NCI-H2081 (cell line): ENCODE measurements at regions not wholly inside any gene's neighbourhood (a gene's known extent, or its start where the extent isn't known, plus 50 kb on each side); places are given as distances from the start of the nearest gene placed in this dataset.
"Not testable (repeated sequence)": the region's sequence is repeated elsewhere in the genome, so short reads cannot be mapped to it uniquely, and the experiment has no call there.

ENCODE experiments used
- DNase-seq, 2 experiments: peaks; one replicate each; lab custom pipeline; 2025; lab: John Stamatoyannopoulos, UW

DNA sequence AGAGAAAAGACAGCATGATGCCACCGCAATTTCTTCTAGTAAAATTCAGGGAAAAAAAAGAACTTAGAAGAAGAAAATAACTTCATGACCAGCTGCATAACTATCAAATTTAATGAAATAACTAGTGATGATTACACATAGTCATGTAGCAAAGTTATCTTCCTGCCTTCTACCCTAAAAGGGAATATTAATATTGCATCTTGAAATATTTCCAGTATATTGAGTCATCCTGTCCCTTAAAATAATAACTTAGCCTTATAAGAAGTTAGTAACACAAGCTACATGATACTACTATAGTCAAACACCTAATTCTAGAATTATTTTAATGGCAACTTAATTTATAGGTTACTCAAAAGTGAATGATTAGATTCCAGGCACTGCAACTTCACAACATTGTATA lies 289.2 kb downstream of the KLF12 start:
- no peak for DNase-seq

DNA sequence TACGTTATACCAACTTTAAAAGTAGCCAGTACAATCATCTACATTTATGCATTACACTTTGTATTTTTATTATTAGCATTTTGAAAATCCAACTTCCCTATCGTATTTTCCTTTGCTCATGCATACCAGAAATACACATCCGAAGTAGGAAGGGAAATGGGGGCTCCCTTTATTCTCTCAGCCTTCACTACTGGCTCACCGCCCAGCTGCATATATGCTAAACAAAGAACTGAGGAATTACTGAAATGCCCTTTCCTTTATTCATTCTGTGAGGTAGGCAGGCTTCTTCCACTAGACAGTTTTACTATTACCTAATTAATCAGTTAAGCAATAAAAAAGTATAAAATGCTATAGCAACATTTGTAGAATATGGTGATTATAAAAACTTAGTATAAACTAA lies 291.6 kb downstream of the KLF12 start:
- DNase-seq, result no peak

- no peak for DNase-seq
Measured at GRCh38 chr13:73842184-73842583, 292.0 kb downstream of the KLF12 start.

DNA sequence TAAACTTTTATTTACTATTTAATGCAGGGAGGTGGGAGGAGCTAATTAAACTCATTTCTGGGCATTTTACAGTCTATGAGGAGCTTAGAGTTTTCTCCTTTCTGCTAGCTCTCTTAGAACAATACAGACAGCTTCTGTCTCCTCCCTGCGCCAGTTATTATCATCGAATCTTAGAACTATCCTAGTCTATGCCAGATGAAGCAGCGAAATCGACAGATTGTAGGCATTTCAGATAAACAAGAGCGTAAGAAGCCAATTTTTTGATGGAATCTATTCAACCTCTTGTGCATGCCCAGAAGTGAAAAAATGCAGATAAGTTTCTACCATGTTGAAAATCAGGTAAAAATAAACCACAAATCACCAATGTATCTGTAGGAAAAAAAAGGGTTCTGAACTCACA lies 297.1 kb downstream of the KLF12 start:
- no peak for DNase-seq

DNA sequence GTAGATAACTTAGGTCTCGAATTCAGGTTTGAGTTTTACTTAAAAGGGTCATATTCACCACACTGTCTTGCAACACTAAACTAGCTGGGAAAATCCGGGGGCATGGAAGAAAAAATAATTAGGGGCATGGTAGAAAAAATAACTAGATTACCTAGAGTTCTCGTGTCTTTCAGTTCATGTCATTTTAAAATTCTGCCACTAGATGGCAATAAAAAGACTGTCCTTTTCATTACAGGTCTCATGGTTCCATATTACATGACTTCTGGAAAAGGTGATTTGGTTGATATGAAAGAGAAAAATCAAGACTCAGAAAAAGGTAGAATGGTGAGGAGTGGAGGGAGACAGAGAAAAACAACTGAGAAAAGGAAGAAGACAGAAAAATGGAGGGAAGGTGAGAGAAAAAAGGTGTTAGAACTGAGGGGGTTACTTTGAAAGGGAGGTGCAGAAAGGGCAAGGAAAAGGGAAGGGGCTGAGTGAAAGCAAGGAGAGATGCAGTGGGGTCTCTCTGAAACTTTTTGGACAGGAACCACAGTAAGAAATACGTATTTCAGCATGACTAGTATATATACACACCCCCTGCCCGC lies 299.0 kb downstream of the KLF12 start:
- DNase-seq, result peak; percentile 23 to 45

GRCh38 chr13:73833325-73834070 lies 300.7 kb downstream of the KLF12 start:
- DNase-seq, result no peak

DNA sequence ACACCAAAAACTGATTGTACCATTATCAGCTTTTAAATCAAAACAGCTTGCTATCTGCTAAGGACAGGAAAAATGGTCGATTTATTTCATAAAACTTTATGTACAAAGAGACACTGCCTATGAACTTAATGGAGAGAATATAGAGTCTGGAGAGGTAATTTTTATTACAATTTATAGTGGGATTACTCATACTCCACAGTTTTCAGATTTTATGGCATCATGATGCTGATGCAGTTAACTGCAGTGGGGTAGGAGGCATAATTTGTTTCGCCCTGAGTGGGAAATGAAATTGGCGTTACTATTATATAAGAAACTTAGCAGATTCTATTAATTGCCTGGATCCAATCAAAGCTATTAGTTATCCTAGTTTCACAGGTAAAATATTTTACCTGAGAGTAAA lies 301.4 kb downstream of the KLF12 start:
- no peak for DNase-seq

- peak; percentile 3 to 29 for DNase-seq
Measured at GRCh38 chr13:73832128-73832588, 302.0 kb downstream of the KLF12 start.

DNA sequence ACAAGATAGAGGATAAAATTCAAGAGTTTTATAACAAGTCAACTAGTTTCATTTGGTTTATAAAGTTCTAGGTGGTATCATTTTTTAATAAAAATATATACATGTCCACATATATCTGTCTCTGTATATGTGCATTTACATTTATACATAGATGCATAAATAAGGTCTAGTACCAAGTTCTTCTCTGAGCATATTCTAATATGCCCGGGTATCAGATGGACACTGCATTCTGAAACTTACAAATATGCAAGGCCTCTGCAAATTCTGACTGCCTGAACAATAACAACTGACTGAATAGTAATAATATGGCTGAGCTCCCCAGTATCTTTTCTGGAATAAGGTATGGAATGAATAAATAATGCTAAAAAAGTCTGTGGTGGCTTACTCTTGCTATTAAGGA lies 304.8 kb downstream of the KLF12 start:
- no peak for DNase-seq

GRCh38 chr13:73828811-73829210 lies 305.4 kb downstream of the KLF12 start:
- DNase-seq, result no peak

GRCh38 chr13:73827434-73827833 lies 306.8 kb downstream of the KLF12 start:
- DNase-seq, result no peak

DNA sequence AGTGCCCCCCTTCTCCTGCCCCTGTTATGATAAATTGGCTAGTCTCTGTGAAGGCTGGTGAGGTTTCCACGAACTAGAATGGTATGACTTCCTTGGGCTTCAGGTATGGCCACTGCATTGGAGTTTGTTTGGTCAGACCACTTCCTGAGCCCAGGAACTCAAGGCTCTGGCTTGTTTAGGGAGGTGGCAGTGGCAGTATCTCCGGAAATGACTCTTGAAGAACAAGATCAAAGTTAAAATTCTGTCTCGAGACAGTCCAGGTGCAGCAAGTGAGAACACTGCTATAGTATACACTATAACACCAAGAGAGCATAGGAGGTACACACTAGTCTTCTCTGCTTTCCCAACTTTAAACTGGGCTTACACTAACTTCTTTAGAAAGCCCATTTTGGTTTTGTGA lies 309.1 kb downstream of the KLF12 start:
- DNase-seq, result no peak

DNA sequence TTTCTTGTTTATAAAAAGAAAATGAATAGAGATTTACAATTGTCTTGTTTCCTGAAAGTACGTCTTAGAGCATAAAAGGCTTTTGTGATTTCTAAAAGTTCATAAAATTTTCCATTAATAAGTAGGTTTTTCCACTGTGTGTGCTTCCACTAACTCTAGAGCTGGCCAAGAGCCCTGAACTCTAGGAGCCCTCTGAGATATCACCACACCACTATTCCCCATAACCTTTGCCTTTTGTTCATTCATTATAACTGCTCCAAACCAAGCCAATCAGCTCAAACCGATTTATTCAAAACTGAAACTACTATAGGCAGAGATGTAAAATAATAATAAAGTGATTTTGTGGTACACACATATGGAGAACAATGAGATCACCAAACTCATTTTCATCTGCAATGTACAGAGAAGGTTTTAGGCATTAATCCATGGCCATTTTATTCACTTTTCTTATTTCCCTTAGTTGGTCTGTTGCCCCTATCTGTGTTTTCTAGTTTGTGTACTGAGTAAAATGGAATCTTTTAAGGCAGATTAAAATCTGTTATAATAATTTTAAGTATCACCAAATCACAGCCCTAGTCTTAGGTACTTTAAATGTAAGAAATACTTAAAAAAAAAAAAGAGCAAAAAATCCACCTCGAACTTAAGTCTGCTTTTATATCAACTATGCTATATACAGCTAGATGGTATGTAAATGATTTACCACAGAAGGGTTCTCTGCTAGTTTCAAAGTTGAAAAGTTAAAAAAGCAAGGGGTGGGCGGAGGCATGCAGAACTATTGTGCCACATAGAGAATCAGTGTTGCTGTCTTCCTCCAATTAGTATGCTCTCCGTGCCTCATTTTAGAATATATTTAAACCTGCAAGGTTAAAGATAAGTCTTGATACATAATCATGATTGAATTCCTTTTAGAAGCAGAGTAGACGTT lies 311.3 kb downstream of the KLF12 start:
- no peak for DNase-seq

DNA sequence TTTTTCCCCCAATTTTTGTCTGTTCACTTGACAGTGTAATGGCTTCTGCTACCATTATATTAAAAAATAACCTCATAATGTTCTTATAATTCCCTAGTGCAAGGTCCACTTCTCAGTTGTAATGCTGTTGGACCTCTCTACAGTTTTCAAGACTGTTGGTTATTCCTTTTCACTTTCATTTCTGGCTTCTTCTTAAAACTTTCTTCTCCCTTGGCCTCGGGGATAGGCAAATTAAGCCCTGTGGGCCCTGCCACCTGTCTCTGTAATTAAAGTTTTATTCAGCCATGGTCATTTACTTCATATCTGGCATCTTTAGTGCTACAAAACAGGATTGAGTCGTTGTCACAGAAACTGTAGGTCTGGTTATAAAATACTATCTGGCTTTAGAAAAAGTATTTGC lies 313.5 kb downstream of the KLF12 start:
- DNase-seq, result no peak

GRCh38 chr13:73820285-73820684 lies 313.9 kb downstream of the KLF12 start:
- no peak for DNase-seq

GRCh38 chr13:73819711-73820110 lies 314.5 kb downstream of the KLF12 start:
- DNase-seq, result no peak

DNA sequence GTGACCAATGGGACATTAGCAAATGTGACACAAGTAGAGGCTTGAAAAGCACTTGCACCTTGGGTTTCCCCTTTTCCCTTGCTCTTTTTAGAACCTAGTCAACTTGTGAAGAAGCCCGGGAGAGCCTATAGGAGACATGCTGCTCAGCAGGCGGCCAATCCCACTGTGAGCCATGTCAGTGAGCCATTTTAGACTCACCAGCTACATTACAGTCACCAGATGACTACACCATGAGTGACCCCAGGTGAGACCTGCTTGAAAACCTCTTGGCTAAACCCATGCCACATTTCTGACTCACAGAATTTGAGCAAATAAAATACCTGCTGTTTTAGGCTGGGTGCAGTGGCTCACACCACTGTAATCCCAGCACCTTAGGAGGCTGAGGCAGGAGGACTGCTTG lies 317.5 kb downstream of the KLF12 start:
- DNase-seq, result no peak

DNA sequence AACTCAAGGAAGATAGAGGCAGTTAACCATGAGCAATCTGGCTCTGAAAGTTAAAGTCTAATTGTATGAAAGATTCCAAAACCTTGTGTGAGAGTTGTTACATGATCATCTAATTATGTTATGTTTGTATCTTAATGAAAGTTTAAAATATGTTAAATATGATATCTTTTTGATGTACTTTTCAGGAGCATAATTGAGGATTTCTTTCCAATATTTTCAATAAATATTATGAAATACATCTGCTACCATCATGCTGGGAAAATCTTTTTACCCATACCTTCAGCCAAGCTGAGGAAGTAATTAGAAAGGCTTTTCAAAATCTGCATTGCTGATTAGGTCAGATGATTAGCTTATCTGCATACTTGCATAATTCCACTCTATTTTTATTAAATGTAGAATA lies 318.4 kb downstream of the KLF12 start:
- DNase-seq, result no peak

DNA sequence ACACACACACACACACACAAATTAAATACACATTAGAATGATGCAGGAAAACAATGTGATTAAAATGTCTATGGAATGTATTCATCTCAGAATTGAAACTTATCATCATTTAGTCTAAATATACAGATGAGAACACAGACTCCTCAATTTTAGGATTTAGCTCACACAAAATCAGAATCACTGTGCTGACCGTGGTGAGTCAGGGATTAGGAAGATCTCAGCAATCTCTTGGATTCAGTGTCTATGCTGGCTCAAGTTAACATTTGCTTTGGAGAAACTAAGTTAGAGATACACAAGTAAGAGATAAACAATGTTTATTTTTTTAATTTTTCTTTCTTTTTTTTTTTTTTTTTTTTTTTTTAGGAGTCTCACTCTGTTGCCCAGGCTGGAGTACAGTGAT lies 323.6 kb downstream of the KLF12 start:
- no peak for DNase-seq

DNA sequence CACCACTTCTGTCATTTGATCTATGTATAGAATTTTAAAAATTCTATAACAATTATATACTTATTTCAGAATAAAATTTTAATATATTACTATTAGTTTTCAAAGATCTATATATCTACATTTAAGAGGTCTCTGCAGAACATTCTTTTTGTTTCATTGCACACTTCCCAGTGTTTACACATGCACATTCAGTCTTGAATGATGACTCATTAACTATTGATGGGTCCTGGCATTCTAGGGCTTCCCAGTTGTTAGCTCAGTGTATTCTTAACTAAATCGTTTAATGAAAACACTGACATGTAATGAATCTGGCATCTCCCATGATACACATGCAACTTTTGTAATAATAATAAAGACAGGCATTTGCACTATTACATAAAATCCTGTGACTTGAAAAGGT lies 324.6 kb downstream of the KLF12 start:
- no peak for DNase-seq

DNA sequence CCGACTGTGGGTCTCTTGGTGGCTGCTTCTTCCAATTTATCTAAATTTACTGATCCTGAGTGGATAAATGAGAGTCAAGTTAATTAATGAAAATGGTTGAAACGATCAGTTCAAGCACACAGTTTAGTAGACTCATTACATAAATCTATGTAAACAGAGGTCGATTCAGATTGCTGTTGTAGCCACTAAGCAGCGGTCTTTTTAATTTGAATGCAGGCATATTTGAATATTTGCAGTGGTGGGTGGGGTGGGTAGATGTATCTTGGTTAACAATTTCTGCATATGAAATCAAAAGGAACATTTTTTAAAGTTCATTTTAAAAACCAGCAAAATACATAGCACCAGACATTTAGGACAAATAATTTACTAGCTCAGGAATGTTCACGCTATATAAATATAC lies 325.9 kb downstream of the KLF12 start:
- no peak for DNase-seq

- DNase-seq, result not testable (repeated sequence)
Measured at GRCh38 chr13:73805326-73805958, 328.8 kb downstream of the KLF12 start.
